Activated naive CD4-positive, alpha-beta T cell treated with anti-CD3 and anti-CD28 coated beads for 36 hours (primary cell): ENCODE measurements at regions not wholly inside any gene's neighbourhood (a gene's known extent, or its start where the extent isn't known, plus 50 kb on each side); places are given as distances from the start of the nearest gene placed in this dataset.
"Not testable (repeated sequence)": the region's sequence is repeated elsewhere in the genome, so short reads cannot be mapped to it uniquely, and the experiment has no call there.

Source experiments
- CTCF ChIA-PET: fragments of 350-600 bp; sonication (Branson Sonifier 250); formaldehyde crosslinking; loops from one replicate; lab custom pipeline; 2021; ENCODE audit warnings: antibody characterized with exemption; lab: Charles Lee
- DNase-seq: peaks from one replicate; pipeline ENCODE4 v3.0.0-alpha.2; 2020
- H3K27ac Mint-ChIP-seq: one replicate; pipeline ENCODE4 v1.8.0; 2021; ENCODE audit warnings: mild to moderate bottlenecking, mixed read lengths
- H3K27me3 Mint-ChIP-seq: one replicate; pipeline ENCODE4 v1.8.0; 2021; ENCODE audit warnings: low read depth, mixed read lengths
- H3K36me3 Mint-ChIP-seq: one replicate; pipeline ENCODE4 v1.8.0; 2021; ENCODE audit warnings: low read depth, mixed read lengths
- H3K4me1 Mint-ChIP-seq: one replicate; pipeline ENCODE4 v1.8.0; 2021; ENCODE audit warnings: low read depth, mixed read lengths
- H3K4me3 Mint-ChIP-seq: one replicate; pipeline ENCODE4 v1.8.0; 2021; ENCODE audit warnings: mild to moderate bottlenecking, moderate library complexity, mixed read lengths
- H3K9me3 Mint-ChIP-seq: one replicate; pipeline ENCODE4 v1.8.0; 2021; ENCODE audit warnings: mixed read lengths
- intact Hi-C: fragments of 100-400 bp; cut with micrococcal nuclease; formaldehyde crosslinking; loops from one replicate; pipeline ENCODE4 v1.15.1; 2023

DNA sequence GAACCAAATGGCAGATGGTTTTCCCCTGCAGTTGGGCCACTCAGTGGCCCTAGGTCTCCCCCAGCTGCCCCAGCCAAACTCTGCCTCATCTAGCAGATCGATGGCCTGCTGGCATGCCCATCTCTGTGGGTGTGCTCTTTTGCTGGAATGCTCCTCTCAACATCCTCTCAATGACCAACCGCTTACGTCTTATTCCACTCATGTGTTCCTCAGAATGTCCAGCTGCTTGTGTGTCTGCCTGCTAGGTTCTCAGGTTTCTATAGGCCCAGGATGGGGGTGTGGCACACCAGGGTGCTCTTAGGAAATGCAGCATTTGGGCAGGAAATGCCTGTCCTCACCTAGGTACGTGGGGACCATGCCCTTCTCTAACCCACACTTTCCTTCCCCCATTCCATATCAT, 509.9 kb upstream of the SYNCRIP start:
- H3K27me3 Mint-ChIP-seq = no peaks in the 10 kb centered on the region
- no peak overlapping the region for H3K27ac Mint-ChIP-seq
- CTCF ChIA-PET = no interaction called here
- intact Hi-C loops = no loop called here
- no peaks in the 10 kb centered on the region for H3K9me3 Mint-ChIP-seq
- no peaks in the 10 kb centered on the region for H3K36me3 Mint-ChIP-seq
- DNase-seq = no peak
- H3K4me1 Mint-ChIP-seq = no peaks in the 10 kb centered on the region
- H3K4me3 Mint-ChIP-seq = no peak overlapping the region

- no peaks in the 10 kb centered on the region for H3K36me3 Mint-ChIP-seq
- no peaks in the 10 kb centered on the region for H3K4me1 Mint-ChIP-seq
- no peak overlapping the region for H3K4me3 Mint-ChIP-seq
- H3K27me3 Mint-ChIP-seq = no peaks in the 10 kb centered on the region
- H3K27ac Mint-ChIP-seq = no peak overlapping the region
- DNase-seq = no peak
- no peaks in the 10 kb centered on the region for H3K9me3 Mint-ChIP-seq
- CTCF ChIA-PET = no interaction called here
- intact Hi-C loops = no loop called here
Observed at GRCh38 chr6:86148586-86148985, 505.9 kb upstream of the SYNCRIP start.

GRCh38 chr6:86147859-86148258, 505.2 kb upstream of the SYNCRIP start:
- Mint-ChIP-seq H3K27ac (no peak overlapping the region), H3K27me3 (no peaks in the 10 kb centered on the region), H3K9me3 (peaks cover under 1% of the 10 kb centered on the region), H3K4me1 (no peaks in the 10 kb centered on the region), H3K4me3 (no peak overlapping the region), H3K36me3 (no peaks in the 10 kb centered on the region)
- intact Hi-C loops = no loop called here
- CTCF ChIA-PET = no interaction called here
- no peak for DNase-seq

- CTCF ChIA-PET = no interaction called here
- Mint-ChIP-seq H3K27ac (no peak overlapping the region), H3K27me3 (no peaks in the 10 kb centered on the region), H3K36me3 (no peaks in the 10 kb centered on the region), H3K4me3 (no peak overlapping the region), H3K9me3 (peaks cover 2% of the 10 kb centered on the region), H3K4me1 (no peaks in the 10 kb centered on the region)
- DNase-seq = no peak
- intact Hi-C loops = no loop called here
Observed at GRCh38 chr6:86147311-86147710, 504.6 kb upstream of the SYNCRIP start.

DNA sequence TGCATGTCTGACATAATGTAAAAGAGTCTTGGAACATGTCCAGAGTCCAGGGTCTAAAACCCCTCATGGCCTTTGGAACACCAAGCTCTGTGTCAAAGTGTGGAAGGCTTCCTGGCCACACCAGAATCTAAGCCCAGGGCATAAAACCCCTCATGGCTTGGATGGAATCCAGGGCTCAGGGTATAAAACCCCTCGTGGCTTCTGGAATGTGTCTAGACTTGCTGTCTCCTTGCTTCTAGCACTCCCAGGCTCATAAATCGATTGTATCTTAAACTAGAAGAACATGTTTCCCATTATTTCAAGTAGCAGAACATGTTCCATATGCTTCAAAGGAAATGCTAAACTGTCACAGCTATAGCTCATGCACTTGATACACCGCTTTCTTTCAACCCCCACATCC, 504.1 kb upstream of the SYNCRIP start:
- H3K36me3 Mint-ChIP-seq, H3K27ac Mint-ChIP-seq, H3K9me3 Mint-ChIP-seq, H3K4me1 Mint-ChIP-seq, intact Hi-C loops, H3K27me3 Mint-ChIP-seq, CTCF ChIA-PET, DNase-seq, H3K4me3 Mint-ChIP-seq: not testable (repeated sequence)

GRCh38 chr6:86142326-86142725, 499.6 kb upstream of the SYNCRIP start:
- no peaks in the 10 kb centered on the region for H3K4me1 Mint-ChIP-seq
- CTCF ChIA-PET = no interaction called here
- no peak overlapping the region for H3K27ac Mint-ChIP-seq
- H3K9me3 Mint-ChIP-seq = peaks cover 8% of the 10 kb centered on the region
- DNase-seq = no peak
- H3K4me3 Mint-ChIP-seq = no peak overlapping the region
- H3K27me3 Mint-ChIP-seq = no peaks in the 10 kb centered on the region
- no peaks in the 10 kb centered on the region for H3K36me3 Mint-ChIP-seq
- intact Hi-C loops = no loop called here

GRCh38 chr6:86128130-86128814, 485.6 kb upstream of the SYNCRIP start:
- no peak for DNase-seq
- no peaks in the 10 kb centered on the region for H3K27me3 Mint-ChIP-seq
- no peaks in the 10 kb centered on the region for H3K36me3 Mint-ChIP-seq
- peaks cover 11% of the 10 kb centered on the region for H3K9me3 Mint-ChIP-seq
- intact Hi-C loops = no loop called here
- H3K4me1 Mint-ChIP-seq = no peaks in the 10 kb centered on the region
- no peak overlapping the region for H3K4me3 Mint-ChIP-seq
- CTCF ChIA-PET = no interaction called here
- no peak overlapping the region for H3K27ac Mint-ChIP-seq

- CTCF ChIA-PET = interaction anchor here (0.7 kb wide), 1 partner anchor 904 kb away, joined by 3 read pairs; no protein-coding TSS in a partner anchor
- intact Hi-C loops = no loop called here
- H3K27me3 Mint-ChIP-seq = no peaks in the 10 kb centered on the region
- H3K36me3 Mint-ChIP-seq = no peaks in the 10 kb centered on the region
- H3K9me3 Mint-ChIP-seq = no peaks in the 10 kb centered on the region
- H3K4me3 Mint-ChIP-seq = no peak overlapping the region
- H3K4me1 Mint-ChIP-seq = no peaks in the 10 kb centered on the region
- no peak for DNase-seq
- no peak overlapping the region for H3K27ac Mint-ChIP-seq
Observed at GRCh38 chr6:86122086-86122485, 479.4 kb upstream of the SYNCRIP start.

- no peak for DNase-seq
- CTCF ChIA-PET = no interaction called here
- H3K4me1 Mint-ChIP-seq = no peaks in the 10 kb centered on the region
- H3K36me3 Mint-ChIP-seq = no peaks in the 10 kb centered on the region
- H3K4me3 Mint-ChIP-seq = no peak overlapping the region
- no peaks in the 10 kb centered on the region for H3K9me3 Mint-ChIP-seq
- H3K27ac Mint-ChIP-seq = no peak overlapping the region
- H3K27me3 Mint-ChIP-seq = no peaks in the 10 kb centered on the region
- intact Hi-C loops = no loop called here
Observed at GRCh38 chr6:86118271-86118670, 475.6 kb upstream of the SYNCRIP start.

GRCh38 chr6:86107985-86108384, 465.3 kb upstream of the SYNCRIP start:
- no peaks in the 10 kb centered on the region for H3K4me1 Mint-ChIP-seq
- H3K27ac Mint-ChIP-seq = no peak overlapping the region
- DNase-seq = no peak
- CTCF ChIA-PET = interaction anchor here (0.9 kb wide), 1 partner anchor 185 kb away, joined by 3 read pairs; no protein-coding TSS in a partner anchor
- no peak overlapping the region for H3K4me3 Mint-ChIP-seq
- intact Hi-C loops = no loop called here
- peaks cover 4% of the 10 kb centered on the region for H3K9me3 Mint-ChIP-seq
- H3K27me3 Mint-ChIP-seq = no peaks in the 10 kb centered on the region
- H3K36me3 Mint-ChIP-seq = no peaks in the 10 kb centered on the region

GRCh38 chr6:86087954-86088353, 445.3 kb upstream of the SYNCRIP start:
- Mint-ChIP-seq H3K27me3 (no peaks in the 10 kb centered on the region), H3K4me1 (no peaks in the 10 kb centered on the region), H3K36me3 (no peaks in the 10 kb centered on the region), H3K4me3 (no peak overlapping the region), H3K9me3 (peaks cover 11% of the 10 kb centered on the region), H3K27ac (no peak overlapping the region)
- CTCF ChIA-PET = no interaction called here
- intact Hi-C loops = no loop called here
- no peak for DNase-seq

GRCh38 chr6:86079938-86080337, 437.3 kb upstream of the SYNCRIP start:
- Mint-ChIP-seq H3K27me3 (no peaks in the 10 kb centered on the region), H3K4me1 (no peaks in the 10 kb centered on the region), H3K4me3 (no peak overlapping the region), H3K27ac (no peak overlapping the region), H3K36me3 (no peaks in the 10 kb centered on the region), H3K9me3 (no peaks in the 10 kb centered on the region)
- CTCF ChIA-PET = no interaction called here
- DNase-seq = no peak
- intact Hi-C loops = no loop called here

DNA sequence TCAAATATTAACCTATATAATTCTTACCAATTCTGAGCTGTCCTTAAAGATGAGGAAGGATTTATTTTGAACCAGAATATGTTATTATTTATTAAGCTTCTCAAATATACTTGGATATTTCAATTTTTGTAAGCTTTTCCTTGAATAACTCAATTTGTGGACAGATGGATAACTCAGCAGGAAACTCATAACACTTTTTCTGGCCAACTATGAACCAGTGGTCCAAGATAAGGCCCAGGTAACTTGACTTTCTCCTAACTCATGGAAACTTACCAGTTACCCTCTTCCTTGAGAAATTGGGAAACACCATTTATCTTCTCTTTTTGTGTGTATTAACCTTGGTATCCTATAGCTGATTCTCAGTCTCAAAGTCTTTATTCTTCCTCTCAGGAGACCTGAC, 427.5 kb upstream of the SYNCRIP start:
- Mint-ChIP-seq H3K36me3 (no peaks in the 10 kb centered on the region), H3K4me1 (no peaks in the 10 kb centered on the region), H3K27me3 (no peaks in the 10 kb centered on the region), H3K27ac (no peak overlapping the region), H3K9me3 (no peaks in the 10 kb centered on the region), H3K4me3 (no peak overlapping the region)
- CTCF ChIA-PET = no interaction called here
- intact Hi-C loops = no loop called here
- DNase-seq = no peak
